ENCODE measurements at regions not wholly inside any gene's neighbourhood (a gene's known extent, or its start where the extent isn't known, plus 50 kb on each side); places are given as distances from the start of the nearest gene placed in this dataset.

GRCh38 chr2:62627667-62628066, 77.8 kb upstream of the EHBP1 start:
- TF ChIP-seq CTCF (IDR thresholded peaks at IDR 0.05) = no peak
- no peak for TF ChIP-seq POLR2A (IDR thresholded peaks at IDR 0.05)

All from body of pancreas (tissue), 4 donors.